ENCODE measurements at regions not wholly inside any gene's neighbourhood (a gene's known extent, or its start where the extent isn't known, plus 50 kb on each side); places are given as distances from the start of the nearest gene placed in this dataset.

- TF ChIP-seq POLR2A (IDR thresholded peaks at IDR 0.05) (no peak), CTCF (IDR thresholded peaks at IDR 0.05 in 4 of 5, conservative IDR thresholded peaks at IDR 0.05 in 1 of 5) (no peak)
Measured at GRCh38 chr18:45164551-45164950, 450.7 kb upstream of the SLC14A2 start.
